Activated CD4-positive, alpha-beta T cell treated with anti-CD3 and anti-CD28 coated beads, Interleukin-2, amount 50 U/mL, for 48 hours (primary cell): ENCODE measurements at regions not wholly inside any gene's neighbourhood (a gene's known extent, or its start where the extent isn't known, plus 50 kb on each side); places are given as distances from the start of the nearest gene placed in this dataset.

Experiments used
- DNase-seq, 2 experiments: peaks; one replicate each; pipeline ENCODE4 v3.0.0-alpha.2; 2020

DNA sequence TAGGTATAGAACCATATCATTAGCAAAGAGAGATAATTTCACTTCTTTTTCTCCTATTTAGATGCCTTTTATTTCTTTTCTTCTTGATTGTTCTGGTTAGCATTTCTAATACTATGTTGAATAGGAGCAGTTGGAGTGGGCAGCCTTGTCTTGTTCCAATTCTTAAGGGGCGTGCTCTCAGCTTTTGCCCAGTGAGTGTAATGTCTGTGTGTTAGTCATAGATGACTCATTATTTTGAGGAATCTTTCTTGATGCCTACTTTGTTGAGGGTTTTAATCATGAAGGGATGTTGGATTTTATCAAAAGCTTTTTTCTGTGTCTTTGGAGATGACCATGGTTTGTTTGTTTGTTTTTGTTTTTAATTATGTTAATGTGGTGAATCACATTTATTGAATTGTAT is 1453.1 kb upstream of the SLC39A10 start:
- no peak for DNase-seq

DNA sequence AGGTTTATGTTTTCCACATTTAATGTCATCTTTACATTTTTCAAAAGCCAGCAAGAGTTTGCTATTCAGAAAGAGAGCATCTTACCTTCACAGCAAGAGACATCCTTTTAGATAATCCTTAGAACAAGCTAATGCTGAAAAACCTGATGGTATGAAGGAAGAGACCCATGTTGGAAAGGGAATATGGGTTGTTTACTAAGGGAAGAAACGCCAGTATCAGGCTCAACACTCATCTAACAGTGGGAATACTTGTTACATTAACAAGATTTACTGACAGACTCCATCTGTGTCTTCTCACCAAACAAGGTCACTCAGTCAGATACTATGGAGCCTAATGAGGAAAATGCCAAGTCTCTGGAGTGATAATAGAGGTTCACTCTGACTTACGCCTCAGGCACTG is 1474.1 kb upstream of the SLC39A10 start:
- DNase-seq: no peak

DNA sequence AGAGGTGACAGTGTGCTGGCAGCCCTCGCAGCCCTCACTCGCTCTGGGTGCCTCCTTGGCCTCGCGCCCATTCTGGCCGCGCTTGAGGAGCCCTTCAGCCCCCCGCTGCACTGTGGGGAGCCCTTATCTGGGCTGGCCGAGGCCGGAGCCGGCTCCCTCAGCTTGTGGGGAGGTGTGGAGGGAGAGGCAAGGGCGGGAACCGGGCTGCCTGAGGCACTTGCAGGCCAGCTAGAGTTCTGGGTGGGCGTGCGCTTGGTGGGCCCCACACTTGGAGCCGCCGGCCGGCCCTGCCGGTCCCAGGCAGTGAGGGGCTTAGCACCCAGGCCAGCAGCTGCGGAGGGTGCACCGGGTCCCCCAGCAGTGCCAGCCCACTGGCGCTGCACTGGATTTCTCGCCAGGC is 1480.9 kb upstream of the SLC39A10 start:
- no peak for DNase-seq

GRCh38 chr2:194166818-194167217 is 1490.2 kb upstream of the SLC39A10 start:
- DNase-seq: no peak

DNA sequence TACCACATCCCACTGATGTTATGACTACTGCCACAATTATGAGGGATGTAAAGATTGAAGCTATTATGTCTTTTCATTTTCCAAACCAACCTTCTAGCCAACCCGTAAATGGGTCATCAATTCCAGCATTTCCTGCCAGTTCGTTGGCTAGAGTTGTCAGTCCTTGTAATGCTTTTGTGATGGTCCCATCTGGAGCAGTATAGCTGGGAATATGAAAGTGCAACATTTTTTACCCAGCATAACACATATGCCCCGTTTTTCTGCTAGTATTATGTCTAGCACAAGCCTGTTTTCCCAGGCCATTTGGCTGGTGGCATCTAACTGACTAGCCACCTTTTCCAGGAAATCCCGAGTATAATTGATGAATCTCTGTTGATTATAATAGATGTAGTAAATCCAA is 1501.6 kb upstream of the SLC39A10 start:
- no peak for DNase-seq

DNA sequence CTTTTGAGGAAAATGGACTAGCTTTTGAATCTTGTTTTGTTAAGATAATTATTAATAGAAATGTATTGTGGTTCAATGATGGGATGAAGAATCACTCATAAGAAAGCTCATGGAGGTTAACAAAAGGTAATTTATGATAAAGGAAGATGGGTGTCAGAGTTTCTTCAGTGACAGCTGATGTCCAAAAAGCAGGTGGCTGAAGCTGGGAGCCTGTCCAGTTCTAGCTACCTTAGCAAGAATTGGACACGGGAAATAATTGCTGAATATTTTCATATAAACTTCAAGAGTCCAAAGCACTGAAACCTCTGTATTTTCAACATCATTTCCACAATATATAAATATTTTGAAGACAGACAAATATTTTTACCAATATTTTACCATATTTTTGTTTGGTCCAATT is 1505.8 kb upstream of the SLC39A10 start:
- no peak for DNase-seq

GRCh38 chr2:194135463-194135862 is 1521.6 kb upstream of the SLC39A10 start:
- DNase-seq: no peak

- no peak for DNase-seq
Measured at GRCh38 chr2:194128810-194129209, 1528.2 kb upstream of the SLC39A10 start.

GRCh38 chr2:194126418-194126817 is 1530.6 kb upstream of the SLC39A10 start:
- DNase-seq: no peak

GRCh38 chr2:194116861-194117260 is 1540.2 kb upstream of the SLC39A10 start:
- DNase-seq: no peak

DNA sequence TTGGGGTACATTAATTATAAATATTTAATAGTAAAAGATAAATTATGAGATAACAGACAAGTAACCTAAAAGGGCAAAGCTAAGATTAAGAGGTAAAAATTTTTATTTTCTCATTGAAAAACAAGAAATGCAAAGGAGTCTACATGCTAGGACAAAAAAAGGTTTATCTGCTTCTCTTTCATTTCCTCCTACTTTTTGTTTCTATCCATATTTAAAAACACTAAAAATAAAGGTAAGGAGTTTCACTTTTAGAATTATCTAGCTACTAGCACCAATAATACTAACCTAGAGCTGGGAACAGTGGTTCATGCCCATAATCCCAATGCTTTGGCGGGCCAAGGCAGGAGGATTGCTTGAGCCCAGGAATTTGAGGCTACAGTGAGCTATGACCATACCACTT is 1551.7 kb upstream of the SLC39A10 start:
- no peak for DNase-seq

DNA sequence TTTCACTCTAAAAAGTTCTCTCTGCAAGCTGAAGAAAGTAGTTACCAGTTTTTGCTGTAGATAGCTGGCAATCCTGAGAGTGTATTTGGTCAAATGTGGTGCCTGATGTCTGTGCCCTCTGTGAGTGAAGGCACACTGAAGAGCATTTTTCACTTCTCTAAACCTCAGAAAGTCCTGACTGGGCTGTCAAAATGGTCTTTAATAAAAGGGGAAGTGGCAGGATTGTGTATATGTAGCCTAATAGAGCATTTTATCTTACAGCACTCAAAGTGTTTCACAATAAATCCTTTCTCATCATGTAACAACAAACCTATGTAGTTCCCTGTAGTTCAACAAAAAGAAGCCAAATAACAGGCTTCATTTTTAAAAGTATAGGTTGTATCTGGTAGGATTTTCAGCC is 1552.3 kb upstream of the SLC39A10 start:
- DNase-seq: no peak

GRCh38 chr2:194103941-194104659 is 1552.9 kb upstream of the SLC39A10 start:
- no peak for DNase-seq

DNA sequence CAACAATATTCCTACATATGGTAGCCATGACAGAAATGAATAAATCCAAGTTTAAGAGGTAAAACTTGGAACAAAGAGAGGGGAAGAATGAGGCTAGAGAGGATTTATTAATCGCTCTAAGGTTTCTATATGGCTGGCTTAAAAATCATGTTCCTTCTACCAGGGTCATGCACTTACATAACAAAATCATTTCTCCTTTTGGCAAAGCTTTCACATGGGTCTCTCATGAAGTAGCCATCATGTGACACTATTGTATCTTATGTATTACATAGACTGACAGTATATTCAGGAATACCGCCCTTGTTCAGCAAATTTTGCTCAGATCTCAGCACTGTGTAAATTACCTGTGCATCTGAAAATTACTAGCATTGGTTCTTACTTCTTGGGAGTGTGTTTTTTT is 1554.5 kb upstream of the SLC39A10 start:
- DNase-seq: no peak

GRCh38 chr2:194100201-194100600 is 1556.8 kb upstream of the SLC39A10 start:
- no peak for DNase-seq

GRCh38 chr2:194096402-194096801 is 1560.6 kb upstream of the SLC39A10 start:
- DNase-seq: no peak

GRCh38 chr2:194095359-194095758 is 1561.7 kb upstream of the SLC39A10 start:
- DNase-seq: no peak

GRCh38 chr2:194090251-194090905 is 1566.6 kb upstream of the SLC39A10 start:
- no peak for DNase-seq

DNA sequence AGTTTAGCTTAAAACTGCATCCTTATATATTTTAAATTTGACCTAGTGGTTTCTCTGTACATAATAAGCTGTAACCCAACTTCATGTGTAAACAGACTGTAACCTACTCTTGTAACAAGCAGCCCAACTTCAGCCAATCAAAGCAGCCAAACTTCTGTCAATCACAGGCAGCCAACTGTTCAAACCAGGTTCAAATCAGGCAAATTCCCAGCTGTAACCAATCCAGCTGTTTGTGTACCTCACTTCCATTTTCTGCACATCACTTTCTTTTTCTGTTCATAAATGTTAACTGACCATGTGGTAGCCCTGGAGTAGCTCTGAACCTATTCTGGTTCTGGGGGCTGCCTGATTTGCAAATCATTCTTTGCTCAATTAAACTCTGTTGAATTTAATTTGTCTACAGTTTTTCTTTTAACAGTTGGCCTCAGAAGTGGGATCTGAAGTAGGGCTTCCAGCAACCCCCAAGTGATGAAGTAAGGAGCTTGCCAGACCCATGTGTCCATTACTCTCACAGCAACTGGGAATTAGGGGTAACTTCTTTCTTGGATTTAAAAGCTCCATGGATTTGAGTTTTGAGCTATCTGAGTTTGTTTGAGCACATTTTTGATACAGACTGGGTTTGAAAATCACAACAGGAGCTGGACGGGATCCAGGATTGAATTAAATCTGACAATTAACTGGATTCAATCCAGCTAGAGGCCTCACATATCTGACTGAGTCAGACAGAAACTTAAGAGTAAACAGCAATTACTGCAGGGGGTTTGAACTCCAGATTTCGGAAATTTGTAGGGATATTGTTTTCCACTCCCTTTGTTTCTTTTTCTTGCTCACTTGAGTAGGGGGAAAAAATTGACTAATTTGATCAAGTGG is 1569.7 kb upstream of the SLC39A10 start:
- no peak for DNase-seq

- no peak for DNase-seq
Measured at GRCh38 chr2:194086129-194086528, 1570.9 kb upstream of the SLC39A10 start.

- no peak for DNase-seq
Measured at GRCh38 chr2:194079989-194080388, 1577.0 kb upstream of the SLC39A10 start.

DNA sequence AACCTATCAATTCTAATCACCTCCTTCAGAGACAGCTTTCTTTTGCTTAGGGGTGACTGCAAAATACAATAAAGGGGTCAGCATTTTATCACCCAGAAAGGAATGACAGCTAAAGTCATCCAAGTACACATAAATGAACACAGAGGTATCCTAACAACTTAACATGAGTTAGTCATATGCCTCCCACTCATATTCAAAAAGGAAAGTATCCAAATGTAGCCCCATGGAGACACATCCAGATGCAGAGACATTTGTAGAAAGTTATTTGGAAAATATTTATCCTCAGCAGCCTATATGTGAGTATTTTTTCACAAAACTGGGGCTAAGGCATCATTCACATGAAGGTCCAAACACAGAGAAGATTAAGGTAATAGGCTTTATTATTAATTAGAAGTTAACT is 1579.7 kb upstream of the SLC39A10 start:
- DNase-seq: no peak

DNA sequence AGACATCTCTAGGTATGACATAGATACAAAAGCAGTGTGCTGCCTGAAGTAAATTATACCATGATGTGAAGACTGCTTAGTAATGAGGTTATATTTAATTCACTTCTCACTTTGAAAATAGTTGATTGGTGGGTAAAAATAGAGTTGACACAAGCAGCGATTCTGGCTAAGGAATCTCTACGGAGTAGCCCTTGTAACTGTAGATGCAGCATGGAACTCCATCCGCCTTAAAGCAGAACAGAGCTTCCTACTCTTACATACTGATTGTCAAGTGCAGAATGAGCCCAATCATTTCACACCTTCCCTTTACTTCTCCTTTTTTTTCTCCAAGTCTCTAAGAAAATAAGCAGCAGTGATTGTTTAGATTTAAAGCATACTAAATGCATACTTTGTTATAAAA is 1594.6 kb upstream of the SLC39A10 start:
- no peak for DNase-seq

GRCh38 chr2:194060269-194060668 is 1596.8 kb upstream of the SLC39A10 start:
- DNase-seq: no peak
